IMR-90 (cell line): ENCODE measurements at regions not wholly inside any gene's neighbourhood (a gene's known extent, or its start where the extent isn't known, plus 50 kb on each side); places are given as distances from the start of the nearest gene placed in this dataset.

Experiments
- ATAC-seq: fragments of 200-7000 bp; cut with Tn5 transposase; 2 replicates; pipeline ENCODE4 v1.9.1; 2020; ENCODE audit warnings: low read depth, mild to moderate bottlenecking, moderate library complexity
- BruUV-seq: library from RNA; stranded (reverse); fragments of 400-500 nt; replicated peaks from 2 replicates; lab custom pipeline; 2021; lab: Mats Ljungman, UMichigan
- CTCF ChIA-PET: fragments of 300-600 bp; formaldehyde crosslinking; extraction: SDS; loops from one replicate; lab custom pipeline; 2021; ENCODE audit warnings: antibody characterized with exemption; lab: Yijun Ruan, JAX
- POLR2A ChIA-PET: fragments of 300-600 bp; sonication (Branson Sonifier 250); formaldehyde crosslinking; loops from one replicate; lab custom pipeline; 2022; ENCODE audit warnings: antibody characterized with exemption; ENCODE audit not compliant: unreplicated experiment; lab: Charles Lee
- DNase-seq: peaks from one replicate; pipeline ENCODE4 v3.0.0; 2013
- H2AFZ ChIP-seq: replicated peaks from 2 replicates; pipeline ENCODE3; 2013; ENCODE audit warnings: low read length, mild to moderate bottlenecking; ENCODE audit not compliant: poor library complexity
- H2AK5ac ChIP-seq: 2 replicates; pipeline ENCODE4 v1.6.1; 2013; ENCODE audit warnings: low read depth, low read length, inconsistent platforms
- H2AK9ac ChIP-seq: replicated peaks from 2 replicates; pipeline ENCODE3; 2013; ENCODE audit warnings: mild to moderate bottlenecking, low read depth, low read length, moderate library complexity; ENCODE audit not compliant: poor library complexity
- H2BK120ac ChIP-seq: 2 replicates; pipeline ENCODE4 v1.6.1; 2013; ENCODE audit warnings: low read depth, low read length, inconsistent platforms
- H2BK15ac ChIP-seq: 3 replicates; pipeline ENCODE4 v1.6.1; 2013; ENCODE audit warnings: low read depth, low read length, inconsistent platforms
- H2BK20ac ChIP-seq: 2 replicates; pipeline ENCODE4 v1.6.1; 2013; ENCODE audit warnings: low read depth, mild to moderate bottlenecking, inconsistent platforms, low read length, moderate library complexity
- H2BK5ac ChIP-seq: 2 replicates; pipeline ENCODE4 v1.6.1; 2013; ENCODE audit warnings: mild to moderate bottlenecking, low read depth, low read length, inconsistent platforms; ENCODE audit not compliant: poor library complexity, severe bottlenecking
- H3K14ac ChIP-seq: replicated peaks from 2 replicates; pipeline ENCODE4 v1.6.1; 2013; ENCODE audit warnings: low read depth, low read length, inconsistent platforms
- H3K18ac ChIP-seq: 2 replicates; pipeline ENCODE4 v1.6.1; 2013; ENCODE audit warnings: low read depth, low read length, control low read depth
- H3K23ac ChIP-seq: 2 replicates; pipeline ENCODE4 v1.6.1; 2013; ENCODE audit warnings: low read depth, low read length, inconsistent platforms
- H3K27ac ChIP-seq: 2 replicates; pipeline ENCODE4 v1.5.1; 2013; ENCODE audit warnings: mild to moderate bottlenecking, control low read depth, low read length; ENCODE audit not compliant: insufficient read depth
- H3K27me3 ChIP-seq: 2 replicates; pipeline ENCODE4 v1.6.1; 2013; ENCODE audit warnings: low read length; ENCODE audit not compliant: control insufficient read depth, insufficient read depth
- H3K36me3 ChIP-seq: 2 replicates; pipeline ENCODE4 v1.6.1; 2013; ENCODE audit warnings: low read length, mixed read lengths; ENCODE audit not compliant: control insufficient read depth, insufficient read depth
- H3K4ac ChIP-seq: 2 replicates; pipeline ENCODE4 v1.6.1; 2013; ENCODE audit warnings: low read depth, low read length, inconsistent platforms
- H3K4me1 ChIP-seq: 2 replicates; pipeline ENCODE4 v1.6.1; 2013; ENCODE audit warnings: low read length, mixed read lengths; ENCODE audit not compliant: control insufficient read depth, insufficient read depth
- H3K4me2 ChIP-seq: 2 replicates; pipeline ENCODE4 v1.6.1; 2013; ENCODE audit warnings: low read depth, mild to moderate bottlenecking, control low read depth, low read length, moderate library complexity
- H3K4me3 ChIP-seq: 2 replicates; pipeline ENCODE4 v1.5.1; 2013; ENCODE audit warnings: low read depth, mild to moderate bottlenecking, control low read depth, low read length, moderate library complexity; ENCODE audit not compliant: insufficient read depth
- H3K56ac ChIP-seq: 2 replicates; pipeline ENCODE4 v1.6.1; 2013; ENCODE audit warnings: low read length, inconsistent platforms; ENCODE audit not compliant: insufficient read depth; ENCODE audit errors: extremely low read depth
- H3K79me1 ChIP-seq, 2 experiments: 2 replicates each; pipeline ENCODE4 v1.6.1; 2013; ENCODE audit warnings: low read length in 2 of 2, inconsistent platforms in 1 of 2, low read depth in 1 of 2
- H3K9ac ChIP-seq: 2 replicates; pipeline ENCODE4 v1.6.1; 2013; ENCODE audit warnings: low read depth, low read length, control low read depth
- H3K9me1 ChIP-seq: 2 replicates; pipeline ENCODE4 v1.6.1; 2013; ENCODE audit warnings: low read length, inconsistent platforms; ENCODE audit not compliant: insufficient read depth
- H3K9me3 ChIP-seq: 2 replicates; pipeline ENCODE4 v1.6.1; 2013; ENCODE audit warnings: low read length; ENCODE audit not compliant: control insufficient read depth, insufficient read depth
- H4K20me1 ChIP-seq: 2 replicates; pipeline ENCODE4 v1.6.1; 2013; ENCODE audit warnings: low read length, inconsistent platforms; ENCODE audit not compliant: insufficient read depth
- H4K5ac ChIP-seq: 2 replicates; pipeline ENCODE4 v1.6.1; 2013; ENCODE audit warnings: mild to moderate bottlenecking, low read depth, low read length, control low read depth
- H4K8ac ChIP-seq, 2 experiments: 2 replicates each; pipeline ENCODE4 v1.6.1; 2013; ENCODE audit warnings: low read depth in 2 of 2, low read length in 2 of 2, control low read depth in 1 of 2, inconsistent platforms in 1 of 2
- H4K91ac ChIP-seq: 2 replicates; pipeline ENCODE4 v1.6.1; 2013; ENCODE audit warnings: low read depth, low read length, inconsistent platforms; ENCODE audit not compliant: insufficient read depth
- BHLHE40 ChIP-seq: fragments of 150-350 bp; IDR thresholded peaks from 2 replicates; pipeline ENCODE4 v1.6.1; 2016; ENCODE audit warnings: mild to moderate bottlenecking, low read depth, low read length
- CEBPB ChIP-seq: IDR thresholded peaks from 2 replicates; pipeline ENCODE4 v1.6.1; 2012; ENCODE audit warnings: low read depth, low read length, improper control_type of control experiment
- CHD1 ChIP-seq: IDR thresholded peaks from 2 replicates; pipeline ENCODE4 v1.6.1; 2012; ENCODE audit warnings: low read depth, low read length, improper control_type of control experiment
- FOS ChIP-seq: fragments of 150-350 bp; IDR thresholded peaks from 2 replicates; pipeline ENCODE4 v1.6.1; 2016; ENCODE audit warnings: low read depth, low read length
- MAFK ChIP-seq: IDR thresholded peaks from 2 replicates; pipeline ENCODE4 v1.6.1; 2012; ENCODE audit warnings: low read depth, low read length, improper control_type of control experiment
- MAZ ChIP-seq: IDR thresholded peaks from 2 replicates; pipeline ENCODE4 v1.6.1; 2012; ENCODE audit warnings: low read depth, mild to moderate bottlenecking, low read length, improper control_type of control experiment, moderate library complexity, borderline replicate concordance
- MXI1 ChIP-seq: IDR thresholded peaks from 2 replicates; pipeline ENCODE4 v1.6.1; 2012; ENCODE audit warnings: low read depth, mild to moderate bottlenecking, low read length, moderate library complexity, borderline replicate concordance
- NFE2L2 ChIP-seq: fragments of 150-350 bp; IDR thresholded peaks from 2 replicates; pipeline ENCODE4 v1.6.1; 2016; ENCODE audit warnings: low read depth, mild to moderate bottlenecking, low read length
- RCOR1 ChIP-seq: IDR thresholded peaks from 2 replicates; pipeline ENCODE4 v1.6.1; 2012; ENCODE audit warnings: mild to moderate bottlenecking, low read length, improper control_type of control experiment; ENCODE audit not compliant: insufficient replicate concordance
- RFX5 ChIP-seq: IDR thresholded peaks from 2 replicates; pipeline ENCODE4 v1.8.0; 2012; ENCODE audit warnings: low read depth, mild to moderate bottlenecking, low read length, moderate library complexity
- WGBS, 2 experiments: methylation state at CpG; one replicate each; pipeline versions ENCODE4 v1.1.5 to v1.1.7; 2013; ENCODE audit warnings: missing lambda C conversion rate in 2 of 2; ENCODE audit not compliant: insufficient read length in 1 of 2; ENCODE audit errors: extremely low coverage in 2 of 2; 5-methylcytosine and 5-hydroxymethylcytosine counted together
- dilution Hi-C: fragments of 300-500 bp; cut with HindIII; formaldehyde crosslinking; loops from one replicate; pipeline ENCODE4 v1.14.3; 2018; ENCODE audit warnings: low sequenced_read_pairs; ENCODE audit not compliant: unreplicated experiment
- in situ Hi-C: fragments of 300-500 bp; cut with MboI; formaldehyde crosslinking; loops from 3 replicates; pipeline ENCODE4 v1.14.3; 2019; ENCODE audit warnings: low sequenced_read_pairs, inconsistent platforms, mixed read lengths
- intact Hi-C: fragments of 100-400 bp; cut with micrococcal nuclease; formaldehyde crosslinking; loops from 2 replicates; pipeline ENCODE4 v1.10.0; 2022

DNA sequence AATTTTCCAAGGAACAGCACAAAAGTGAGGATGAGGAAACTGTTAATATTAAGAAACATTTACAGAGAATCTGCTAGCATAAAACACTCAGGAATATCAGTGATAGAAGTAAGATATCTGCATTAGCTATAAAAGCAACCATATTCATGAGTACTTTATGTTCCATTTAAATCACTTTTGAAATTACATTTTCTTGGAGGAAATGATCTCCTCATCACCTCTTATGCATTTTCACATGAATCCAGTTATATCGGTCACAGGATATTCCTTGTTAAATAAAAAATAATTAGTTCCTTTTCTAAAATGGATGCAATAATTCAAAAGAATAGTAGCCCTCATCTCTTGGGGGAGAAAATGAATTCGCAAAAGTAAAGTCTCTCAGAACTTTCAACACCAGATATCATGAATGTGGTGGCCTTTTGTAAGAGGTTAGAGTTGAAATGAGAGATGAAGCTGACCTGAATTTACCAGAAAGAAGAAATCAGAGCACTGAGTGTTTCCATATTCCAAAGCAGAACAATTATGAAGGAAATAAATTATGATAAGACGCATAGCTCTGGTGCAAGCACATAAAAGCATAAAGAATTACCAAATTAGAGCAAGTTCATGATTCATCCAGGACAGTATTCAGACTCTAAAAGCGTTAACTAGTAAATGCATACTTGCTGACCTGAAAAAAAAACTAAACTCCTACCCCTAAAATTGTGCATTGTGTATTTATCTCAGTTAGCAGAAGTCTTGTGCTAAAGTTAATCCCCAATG lies 321.9 kb upstream of the CCDC54 start:
- no peaks in the 10 kb centered on the region for H3K9me1 ChIP-seq
- H4K8ac ChIP-seq: no peak overlapping the region
- in situ Hi-C loops: loop anchor here (5.0 to 10.0 kb wide), 2 partner anchors 438 to 1361 kb away; no protein-coding TSS in a partner anchor
- H2BK120ac ChIP-seq: no peak overlapping the region
- no peaks in the 10 kb centered on the region for H3K79me1 ChIP-seq
- no peak overlapping the region for H3K23ac ChIP-seq
- no peak overlapping the region for H3K14ac ChIP-seq
- DNase-seq (no peak), ATAC-seq (no peak)
- H2BK15ac ChIP-seq: no peak overlapping the region
- H3K18ac ChIP-seq: no peak overlapping the region
- no peak overlapping the region for H2AK9ac ChIP-seq
- H3K9ac ChIP-seq: no peak overlapping the region
- no peak overlapping the region for H4K91ac ChIP-seq
- no peak overlapping the region for H3K4me3 ChIP-seq
- H2AFZ ChIP-seq: no peak overlapping the region
- no peaks in the 10 kb centered on the region for H3K4me1 ChIP-seq
- no TSS peak for BruUV-seq
- no peak overlapping the region for H3K4ac ChIP-seq
- no peak overlapping the region for H2AK5ac ChIP-seq
- no CpG with 5 or more reads among the region's 4 CpGs for WGBS, 2 experiments
- no peaks in the 10 kb centered on the region for H3K27me3 ChIP-seq
- no peak overlapping the region for H2BK20ac ChIP-seq
- TF ChIP-seq MAFK: no peak
- TF ChIP-seq CEBPB: no peak
- TF ChIP-seq NFE2L2: no peak
- TF ChIP-seq MXI1: no peak
- no peak for TF ChIP-seq BHLHE40
- TF ChIP-seq MAZ: no peak
- no peak for TF ChIP-seq FOS
- no peak for TF ChIP-seq RFX5
- no peak for TF ChIP-seq RCOR1
- TF ChIP-seq CHD1: no peak
- intact Hi-C loops: no loop called here
- dilution Hi-C loops: no loop called here
- POLR2A ChIA-PET: no interaction called here
- H2BK5ac ChIP-seq: no peak overlapping the region
- no peaks in the 10 kb centered on the region for H3K9me3 ChIP-seq
- no peak overlapping the region for H3K27ac ChIP-seq
- no peaks in the 10 kb centered on the region for H3K36me3 ChIP-seq
- H4K5ac ChIP-seq: no peak overlapping the region
- CTCF ChIA-PET: no interaction called here
- H3K4me2 ChIP-seq: no peak overlapping the region
- H3K56ac ChIP-seq: no peak overlapping the region
- no peaks in the 10 kb centered on the region for H4K20me1 ChIP-seq
